ENCODE measurements at regions not wholly inside any gene's neighbourhood (a gene's known extent, or its start where the extent isn't known, plus 50 kb on each side); places are given as distances from the start of the nearest gene placed in this dataset.
"Not testable (repeated sequence)": the region's sequence is repeated elsewhere in the genome, so short reads cannot be mapped to it uniquely, and the experiment has no call there.

DNA sequence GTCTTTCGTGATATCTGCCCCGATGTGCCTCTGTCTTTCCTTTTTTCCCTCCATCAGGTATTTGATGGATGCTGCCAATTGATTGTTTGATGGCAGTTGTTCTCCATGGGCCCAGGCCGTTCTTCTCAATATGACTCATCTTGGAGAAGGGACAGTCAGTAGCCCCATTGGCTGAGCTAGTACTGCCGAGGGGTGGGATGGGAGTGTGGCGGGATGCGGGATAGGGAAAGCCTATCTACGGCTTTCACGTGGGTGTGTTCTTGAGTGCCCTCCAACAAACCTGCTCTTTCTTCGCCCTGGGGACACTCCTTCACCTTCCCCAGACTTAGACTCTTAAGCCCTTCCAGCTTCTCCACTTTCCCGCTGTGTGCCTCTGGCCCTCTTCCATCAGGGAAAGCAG lies 159.4 kb downstream of the GOLGA8K start:
- H3K4me3 ChIP-seq (ENCODE audit: insufficient read depth, low read depth, low read length); H3K27me3 ChIP-seq (ENCODE audit: control insufficient read depth, insufficient read depth, low read length); H3K36me3 ChIP-seq (replicated peaks; ENCODE audit: control insufficient read depth, insufficient read depth, low read length); DNase-seq: not testable (repeated sequence)

DNA sequence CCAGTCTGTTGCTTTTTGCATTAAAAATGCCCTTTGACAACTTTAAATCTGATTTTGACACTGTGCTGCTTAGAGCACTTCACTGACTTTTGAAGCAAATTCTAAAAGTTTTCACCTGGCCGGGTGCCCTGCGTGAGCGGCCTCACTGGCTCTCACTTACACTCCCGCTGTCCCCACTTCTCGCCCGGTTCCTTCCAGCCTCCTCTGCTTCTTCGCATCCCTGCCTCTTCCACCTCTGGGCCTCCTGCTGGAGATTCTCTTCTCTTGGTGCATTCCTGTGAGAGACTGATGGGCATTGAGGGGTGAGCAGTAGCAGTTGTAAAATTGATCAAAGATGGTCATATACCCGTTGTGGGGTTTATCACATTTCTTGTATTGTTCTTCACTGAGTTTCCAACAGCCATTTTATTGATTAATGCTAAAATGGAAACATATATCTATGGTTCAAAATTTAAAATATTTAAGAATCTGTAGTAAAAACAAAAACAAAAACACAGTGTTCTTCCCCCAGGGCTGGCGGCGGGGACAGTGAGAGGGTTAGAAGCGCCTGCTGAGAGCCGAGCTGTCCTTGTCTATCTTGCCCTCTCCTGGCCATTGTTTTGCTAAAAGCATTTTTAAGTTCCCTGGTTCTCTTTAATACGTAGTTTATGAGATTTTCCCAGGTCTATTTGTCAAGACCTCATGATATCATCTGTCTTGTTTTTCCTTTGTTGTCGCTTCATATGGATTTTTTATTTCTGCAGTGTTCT lies 160.1 kb downstream of the GOLGA8K start:
- not testable (repeated sequence) for DNase-seq; H3K27me3 ChIP-seq (ENCODE audit: control insufficient read depth, insufficient read depth, low read length); H3K36me3 ChIP-seq (replicated peaks; ENCODE audit: control insufficient read depth, insufficient read depth, low read length); H3K4me3 ChIP-seq (ENCODE audit: insufficient read depth, low read depth, low read length)

DNA sequence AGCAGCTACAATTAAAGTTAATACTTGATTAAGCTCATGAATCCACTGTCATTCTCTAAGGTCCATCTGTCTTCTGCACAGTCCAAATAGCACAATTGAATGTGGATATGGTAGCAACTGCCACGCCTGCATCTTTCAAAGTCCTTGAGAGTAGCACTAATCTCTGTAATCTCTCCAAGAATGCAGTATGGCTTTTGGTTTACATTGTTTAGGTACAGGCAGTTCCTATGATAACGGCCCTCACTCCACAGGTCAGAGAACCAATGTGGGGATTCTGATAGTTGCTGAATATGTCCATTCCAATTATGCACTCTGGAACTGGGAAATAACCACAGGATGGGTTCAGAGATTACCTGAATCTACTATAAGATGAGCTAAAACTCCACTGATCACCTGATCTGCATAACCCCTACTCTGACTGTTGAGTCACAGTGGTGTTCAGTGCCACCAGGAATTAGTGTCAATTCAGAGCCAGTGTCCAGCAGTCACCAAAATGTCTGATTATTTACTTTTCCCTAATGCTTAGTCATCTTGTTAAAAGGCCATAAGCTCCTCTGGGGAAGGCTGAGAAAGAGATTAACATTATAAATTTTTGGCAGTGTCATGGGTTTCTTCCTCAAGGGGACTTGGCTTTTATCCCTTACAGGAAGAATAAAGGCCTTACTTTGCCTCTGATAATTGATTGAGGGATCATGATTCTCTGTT lies 175.5 kb downstream of the GOLGA8K start:
- not testable (repeated sequence) for DNase-seq; H3K27me3 ChIP-seq (ENCODE audit: control insufficient read depth, insufficient read depth, low read length); H3K36me3 ChIP-seq (replicated peaks; ENCODE audit: control insufficient read depth, insufficient read depth, low read length); H3K4me3 ChIP-seq (ENCODE audit: insufficient read depth, low read depth, low read length)

DNA sequence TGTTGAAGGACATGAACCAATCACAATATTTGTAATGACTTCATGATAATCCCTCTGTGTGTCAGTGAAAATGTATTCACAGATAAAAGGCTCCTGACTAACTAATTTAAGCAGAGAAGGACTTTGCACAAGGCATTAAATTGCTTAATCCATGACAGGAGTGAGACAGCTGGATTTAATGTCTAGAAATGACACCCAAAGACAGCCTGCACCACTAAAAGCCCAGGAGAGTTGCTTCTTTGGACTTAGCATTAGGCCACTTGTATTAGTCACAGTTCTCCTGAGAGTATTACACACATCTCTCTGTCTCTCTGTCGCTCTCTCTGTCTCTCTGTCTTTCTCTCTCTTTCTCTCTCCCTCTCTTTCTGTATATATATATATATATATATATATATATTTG lies 180.4 kb downstream of the GOLGA8K start:
- no peaks in the 10 kb centered on the region for H3K36me3 ChIP-seq (replicated peaks; ENCODE audit: control insufficient read depth, insufficient read depth, low read length)

More for the DNA sequence above, 180.4 kb downstream of the GOLGA8K start:
- H3K27me3 ChIP-seq (ENCODE audit: control insufficient read depth, insufficient read depth, low read length) = no peaks in the 10 kb centered on the region
- no peak for DNase-seq
- no peak overlapping the region for H3K4me3 ChIP-seq (ENCODE audit: insufficient read depth, low read depth, low read length)
